HCT116 (cell line): ENCODE measurements at regions not wholly inside any gene's neighbourhood (a gene's known extent, or its start where the extent isn't known, plus 50 kb on each side); places are given as distances from the start of the nearest gene placed in this dataset.

Experiments
- ATAC-seq: fragments of 200-7000 bp; cut with Tn5 transposase; 2 replicates; pipeline ENCODE4 v1.9.1; 2020; ENCODE audit warnings: mild to moderate bottlenecking, moderate library complexity
- BruUV-seq: library from RNA; stranded (reverse); fragments of 400-500 nt; replicated peaks from 2 replicates; lab custom pipeline; 2021; lab: Mats Ljungman, UMichigan
- CTCF ChIA-PET: fragments of 300-600 bp; sonication (Branson Sonifier 250); formaldehyde crosslinking; loops from one replicate; lab custom pipeline; 2021; ENCODE audit warnings: antibody characterized with exemption; lab: Charles Lee
- POLR2A ChIA-PET: fragments of 300-600, 350-600 bp; sonication (Branson Sonifier 250); formaldehyde crosslinking; loops from one replicate; lab custom pipeline; 2021; ENCODE audit warnings: antibody characterized with exemption; lab: Charles Lee
- RAD21 ChIA-PET, 2 experiments: fragments of 300-600 bp; sonication (Branson Sonifier 250); formaldehyde crosslinking; loops; one replicate each; lab custom pipeline; 2023; ENCODE audit warnings: low total read pairs in 2 of 2; ENCODE audit not compliant: uncharacterized antibody in 2 of 2, unreplicated experiment in 2 of 2, low non-redundant PET in 1 of 2; lab: Charles Lee
- DNase-seq: peaks from one replicate; pipeline ENCODE4 v3.0.0-alpha.2; 2010; ENCODE audit warnings: low read depth, low spot score
- H2AFZ ChIP-seq: fragments of 200-600 bp; shearing (Covaris generic), sonication (generic); 2 replicates; pipeline ENCODE4 v1.6.1; 2017; ENCODE audit warnings: low read depth, mixed run types, mixed read lengths, antibody characterized with exemption, low read length; ENCODE audit not compliant: poor library complexity, severe bottlenecking
- H3K27ac ChIP-seq: 2 replicates; pipeline ENCODE4 v1.5.1; 2012; ENCODE audit warnings: low read depth, low read length
- H3K27me3 ChIP-seq: fragments of 200-600 bp; sonication (generic); 2 replicates; pipeline ENCODE4 v1.6.1; 2016; ENCODE audit warnings: mixed run types, low read length, mixed read lengths; ENCODE audit not compliant: insufficient read depth
- H3K36me3 ChIP-seq, 2 experiments: fragments of 200-500 bp in 1 of 2; fragments of 200-600 bp in 1 of 2; sonication (Bioruptor generic) in 1 of 2; sonication (generic) in 1 of 2; 2 replicates each; pipeline versions ENCODE4 v1.5.1 to v1.6.1; 2014 to 2016; ENCODE audit warnings: low read length in 2 of 2, inconsistent platforms in 1 of 2, mixed read lengths in 1 of 2, mixed run types in 1 of 2; ENCODE audit not compliant: insufficient read depth in 2 of 2, control insufficient read depth in 1 of 2
- H3K4me1 ChIP-seq, 2 experiments: fragments of 200-600 bp in 1 of 2; sonication (generic) in 1 of 2; 2 replicates each; pipeline versions ENCODE4 v1.5.1 to v1.6.1; 2012 to 2017; ENCODE audit warnings: low read length in 2 of 2, inconsistent platforms in 1 of 2, mild to moderate bottlenecking in 1 of 2, mixed read lengths in 1 of 2, mixed run types in 1 of 2, moderate library complexity in 1 of 2; ENCODE audit not compliant: insufficient read depth in 2 of 2, control insufficient read depth in 1 of 2
- H3K4me2 ChIP-seq: fragments of 200-600 bp; sonication (generic); 2 replicates; pipeline ENCODE4 v1.6.1; 2017; ENCODE audit warnings: mixed run types, low read length, mixed read lengths
- H3K4me3 ChIP-seq, 2 experiments: fragments of 200-600 bp in 1 of 2; sonication (generic) in 1 of 2; replicated peaks in 1 of 2; 2 replicates each; pipeline ENCODE4 v1.5.1; 2011 to 2016; ENCODE audit warnings: low read length in 2 of 2, control low read depth in 1 of 2, low read depth in 1 of 2, mild to moderate bottlenecking in 1 of 2, mixed read lengths in 1 of 2, mixed run types in 1 of 2
- H3K79me2 ChIP-seq: fragments of 200-600 bp; sonication (generic); 2 replicates; pipeline ENCODE4 v1.6.1; 2017; ENCODE audit warnings: mild to moderate bottlenecking, mixed run types, low read length, moderate library complexity, mixed read lengths; ENCODE audit not compliant: insufficient read depth
- H3K9ac ChIP-seq: fragments of 200-600 bp; sonication (generic); 2 replicates; pipeline ENCODE4 v1.6.1; 2016; ENCODE audit warnings: low read length, mixed read lengths
- H3K9me2 ChIP-seq: fragments of 200-600 bp; sonication (generic), shearing (Covaris generic); 2 replicates; pipeline ENCODE4 v1.6.1; 2017; ENCODE audit warnings: mixed run types, mild to moderate bottlenecking, moderate library complexity; ENCODE audit not compliant: insufficient read depth
- H3K9me3 ChIP-seq, 2 experiments: fragments of 200-500 bp in 1 of 2; fragments of 200-600 bp in 1 of 2; sonication (Bioruptor generic) in 1 of 2; sonication (generic) in 1 of 2; 2 replicates each; pipeline ENCODE4 v1.6.1; 2014 to 2017; ENCODE audit warnings: low read length in 2 of 2, mixed read lengths in 2 of 2, inconsistent platforms in 1 of 2, low read depth in 1 of 2, mild to moderate bottlenecking in 1 of 2, mixed run types in 1 of 2, moderate library complexity in 1 of 2; ENCODE audit not compliant: control insufficient read depth in 1 of 2, insufficient read depth in 1 of 2
- H4K20me1 ChIP-seq: fragments of 200-600 bp; sonication (generic), shearing (Covaris generic); 2 replicates; pipeline ENCODE4 v1.6.1; 2017; ENCODE audit warnings: mixed run types, mild to moderate bottlenecking, moderate library complexity; ENCODE audit not compliant: insufficient read depth
- CEBPB ChIP-seq: IDR thresholded peaks from 2 replicates; pipeline ENCODE4 v1.6.1; 2012; ENCODE audit warnings: low read depth
- EGR1 ChIP-seq: IDR thresholded peaks from 2 replicates; pipeline ENCODE4 v1.6.1; 2012; ENCODE audit warnings: low read depth
- EZH2phosphoT487 ChIP-seq: fragments of 200-600 bp; IDR thresholded peaks from 2 replicates; pipeline ENCODE4 v1.6.1; 2018; ENCODE audit warnings: antibody characterized with exemption, borderline replicate concordance
- FOSL1 ChIP-seq: IDR thresholded peaks from 2 replicates; pipeline ENCODE4 v1.6.1; 2012; ENCODE audit warnings: low read depth
- JUND ChIP-seq: IDR thresholded peaks from 2 replicates; pipeline ENCODE4 v1.6.1; 2012
- POLR2A ChIP-seq: IDR thresholded peaks from 2 replicates; pipeline ENCODE4 v1.7.0; 2011; ENCODE audit warnings: borderline replicate concordance; ENCODE audit not compliant: insufficient read depth, insufficient read length; ENCODE audit errors: extremely low read depth
- POLR2AphosphoS5 ChIP-seq: IDR thresholded peaks from 2 replicates; pipeline ENCODE4 v1.6.1; 2011; ENCODE audit warnings: mild to moderate bottlenecking, low read depth, low read length, moderate library complexity
- RAD21 ChIP-seq: IDR thresholded peaks from 2 replicates; pipeline ENCODE4 v1.6.1; 2012; ENCODE audit warnings: low read depth, mild to moderate bottlenecking
- SIN3A ChIP-seq: IDR thresholded peaks from 2 replicates; pipeline ENCODE4 v1.6.1; 2012; ENCODE audit warnings: low read depth
- SP1 ChIP-seq: IDR thresholded peaks from 2 replicates; pipeline ENCODE4 v1.6.1; 2012; ENCODE audit warnings: low read depth
- SRF ChIP-seq: IDR thresholded peaks from 2 replicates; pipeline ENCODE4 v1.6.1; 2012; ENCODE audit warnings: low read depth
- TCF7L2 ChIP-seq: IDR thresholded peaks from 2 replicates; pipeline ENCODE4 v1.7.0; 2011; ENCODE audit warnings: borderline replicate concordance, inconsistent platforms; ENCODE audit not compliant: insufficient read depth, insufficient read length; ENCODE audit errors: extremely low read depth
- YY1 ChIP-seq: IDR thresholded peaks from 2 replicates; pipeline ENCODE4 v1.6.1; 2011; ENCODE audit warnings: low read length, low read depth, moderate library complexity, mild to moderate bottlenecking; ENCODE audit not compliant: insufficient replicate concordance; ENCODE audit errors: extremely low read depth
- ZBTB33 ChIP-seq: IDR thresholded peaks from 2 replicates; pipeline ENCODE4 v1.6.1; 2011; ENCODE audit warnings: mild to moderate bottlenecking, low read length, moderate library complexity; ENCODE audit not compliant: insufficient replicate concordance; ENCODE audit errors: extremely low read depth
- ZFX ChIP-seq: fragments of 450-650 bp; IDR thresholded peaks from 2 replicates; pipeline ENCODE4 v1.6.1; 2017
- ZNF274 ChIP-seq: fragments of 200-500 bp; sonication (Bioruptor generic); IDR thresholded peaks from 2 replicates; pipeline ENCODE4 v1.6.1; 2014; ENCODE audit warnings: mild to moderate bottlenecking, low read depth, low read length, inconsistent platforms
- intact Hi-C: fragments of 100-400 bp; cut with micrococcal nuclease; formaldehyde crosslinking; loops from 2 replicates; pipeline ENCODE4 v1.10.0; 2022
- TF ChIP-seq, protein P1 (sequence below), 3 experiments: fragments of 200-600 bp in 1 of 3; sonication (generic) in 1 of 3; IDR thresholded peaks in 2 of 3; conservative IDR thresholded peaks in 1 of 3; 2 replicates each; pipeline ENCODE4 v1.5.1; 2012 to 2017; ENCODE audit warnings: low read depth in 2 of 3, low read length in 2 of 3, antibody characterized with exemption in 1 of 3, borderline replicate concordance in 1 of 3, control low read depth in 1 of 3, mild to moderate bottlenecking in 1 of 3, mixed read lengths in 1 of 3, mixed run types in 1 of 3, moderate library complexity in 1 of 3; ENCODE audit not compliant: insufficient read depth in 1 of 3
- TF ChIP-seq, protein P2 (sequence below): IDR thresholded peaks from 2 replicates; pipeline ENCODE4 v1.6.1; 2012
- TF ChIP-seq, protein P3 (sequence below): IDR thresholded peaks from 2 replicates; pipeline ENCODE4 v1.6.1; 2012

DNA sequence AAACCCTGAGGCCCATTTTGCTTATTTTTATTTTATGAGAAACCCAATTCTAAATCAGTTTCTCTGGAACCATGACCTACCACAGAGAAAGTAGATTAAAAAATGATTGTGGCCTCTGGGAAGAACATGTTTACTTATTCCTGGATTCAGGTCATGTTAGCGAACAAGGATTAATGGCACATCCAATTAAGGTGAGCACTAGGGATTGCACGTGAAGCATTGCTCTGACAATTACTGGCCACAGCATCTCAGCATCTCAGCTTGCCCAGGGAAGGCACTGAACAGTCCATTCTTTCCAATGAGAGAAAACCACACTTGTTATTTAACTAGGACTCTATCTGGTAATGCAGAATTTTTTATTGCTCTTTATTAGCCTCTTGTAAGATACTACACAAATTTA, 119.8 kb downstream of the ZNF330 start:
- Histone ChIP-seq H2AFZ (no peak overlapping the region), H3K27ac (no peak overlapping the region), H3K9me2 (no peaks in the 10 kb centered on the region), H3K9ac (no peak overlapping the region), H3K27me3 (no peaks in the 10 kb centered on the region), H4K20me1 (no peaks in the 10 kb centered on the region), H3K79me2 (no peaks in the 10 kb centered on the region), H3K36me3 (no peaks in the 10 kb centered on the region), H3K4me1 (no peaks in the 10 kb centered on the region), H3K4me2 (no peak overlapping the region), H3K4me3 (no peak overlapping the region), H3K9me3 (no peaks in the 10 kb centered on the region)
- ChIA-PET RAD21 (no interaction called here), POLR2A (no interaction called here), CTCF (no interaction called here)
- ATAC-seq (no peak), DNase-seq (no peak)
- BruUV-seq, result no TSS peak
- intact Hi-C loops, result loop anchor here (10.0 kb wide), 1 partner anchor 784 kb away; no protein-coding TSS in a partner anchor
- no peak for TF ChIP-seq SRF
- TF ChIP-seq EZH2phosphoT487, result no peak
- no peak for TF ChIP-seq ZNF274
- TF ChIP-seq CEBPB, result no peak
- TF ChIP-seq TCF7L2, result no peak
- TF ChIP-seq ZBTB33, result no peak
- TF ChIP-seq, protein P1, sequence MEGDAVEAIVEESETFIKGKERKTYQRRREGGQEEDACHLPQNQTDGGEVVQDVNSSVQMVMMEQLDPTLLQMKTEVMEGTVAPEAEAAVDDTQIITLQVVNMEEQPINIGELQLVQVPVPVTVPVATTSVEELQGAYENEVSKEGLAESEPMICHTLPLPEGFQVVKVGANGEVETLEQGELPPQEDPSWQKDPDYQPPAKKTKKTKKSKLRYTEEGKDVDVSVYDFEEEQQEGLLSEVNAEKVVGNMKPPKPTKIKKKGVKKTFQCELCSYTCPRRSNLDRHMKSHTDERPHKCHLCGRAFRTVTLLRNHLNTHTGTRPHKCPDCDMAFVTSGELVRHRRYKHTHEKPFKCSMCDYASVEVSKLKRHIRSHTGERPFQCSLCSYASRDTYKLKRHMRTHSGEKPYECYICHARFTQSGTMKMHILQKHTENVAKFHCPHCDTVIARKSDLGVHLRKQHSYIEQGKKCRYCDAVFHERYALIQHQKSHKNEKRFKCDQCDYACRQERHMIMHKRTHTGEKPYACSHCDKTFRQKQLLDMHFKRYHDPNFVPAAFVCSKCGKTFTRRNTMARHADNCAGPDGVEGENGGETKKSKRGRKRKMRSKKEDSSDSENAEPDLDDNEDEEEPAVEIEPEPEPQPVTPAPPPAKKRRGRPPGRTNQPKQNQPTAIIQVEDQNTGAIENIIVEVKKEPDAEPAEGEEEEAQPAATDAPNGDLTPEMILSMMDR (IDR thresholded peaks at IDR 0.05 in 2 of 3, conservative IDR thresholded peaks at IDR 0.05 in 1 of 3; ENCODE audit: borderline replicate concordance in 1 of 3, insufficient read depth in 1 of 3, low read depth in 2 of 3, low read length in 2 of 3), result no peak
- no peak for TF ChIP-seq YY1
- no peak for TF ChIP-seq ZFX
- TF ChIP-seq, protein P2, sequence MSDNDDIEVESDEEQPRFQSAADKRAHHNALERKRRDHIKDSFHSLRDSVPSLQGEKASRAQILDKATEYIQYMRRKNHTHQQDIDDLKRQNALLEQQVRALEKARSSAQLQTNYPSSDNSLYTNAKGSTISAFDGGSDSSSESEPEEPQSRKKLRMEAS, result no peak
- no peak for TF ChIP-seq FOSL1
- no peak for TF ChIP-seq EGR1
- no peak for TF ChIP-seq POLR2A
- TF ChIP-seq, protein P3, sequence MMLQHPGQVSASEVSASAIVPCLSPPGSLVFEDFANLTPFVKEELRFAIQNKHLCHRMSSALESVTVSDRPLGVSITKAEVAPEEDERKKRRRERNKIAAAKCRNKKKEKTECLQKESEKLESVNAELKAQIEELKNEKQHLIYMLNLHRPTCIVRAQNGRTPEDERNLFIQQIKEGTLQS, result no peak
- TF ChIP-seq SP1, result no peak
- TF ChIP-seq SIN3A, result no peak
- TF ChIP-seq POLR2AphosphoS5, result no peak
- no peak for TF ChIP-seq JUND
- TF ChIP-seq RAD21, result no peak
